ENCODE measurements at regions not wholly inside any gene's neighbourhood (a gene's known extent, or its start where the extent isn't known, plus 50 kb on each side); places are given as distances from the start of the nearest gene placed in this dataset.

- CTCF ChIA-PET: no interaction called here
- Mint-ChIP-seq H3K4me1 (ENCODE audit: low read depth, unreplicated experiment) (no peaks in the 10 kb centered on the region), H3K27ac (ENCODE audit: unreplicated experiment) (no peak overlapping the region), H3K36me3 (ENCODE audit: insufficient read depth, unreplicated experiment) (no peaks in the 10 kb centered on the region), H3K27me3 (ENCODE audit: unreplicated experiment) (peaks cover 12% of the 10 kb centered on the region), H3K4me3 (ENCODE audit: low read depth, unreplicated experiment) (no peak overlapping the region), H3K9me3 (ENCODE audit: low read depth, unreplicated experiment) (no peaks in the 10 kb centered on the region)
- no peak for DNase-seq
- TF ChIP-seq CTCF (IDR thresholded peaks at IDR 0.05; ENCODE audit: unreplicated experiment): no peak
- BruUV-seq (replicated peaks): no TSS peak
- intact Hi-C loops (cut with micrococcal nuclease; ENCODE audit: unreplicated experiment): no loop called here
Measured at GRCh38 chr7:156117542-156118247, 305.4 kb upstream of the SHH start.

GRCh38 chr7:156116514-156117215 is 304.4 kb upstream of the SHH start:
- H3K36me3 Mint-ChIP-seq (ENCODE audit: insufficient read depth, unreplicated experiment): no peaks in the 10 kb centered on the region
- TF ChIP-seq CTCF (IDR thresholded peaks at IDR 0.05; ENCODE audit: unreplicated experiment): no peak
- no peak overlapping the region for H3K4me3 Mint-ChIP-seq (ENCODE audit: low read depth, unreplicated experiment)
- H3K4me1 Mint-ChIP-seq (ENCODE audit: low read depth, unreplicated experiment): no peaks in the 10 kb centered on the region
- H3K27me3 Mint-ChIP-seq (ENCODE audit: unreplicated experiment): peaks cover 7% of the 10 kb centered on the region
- CTCF ChIA-PET: no interaction called here
- no peaks in the 10 kb centered on the region for H3K9me3 Mint-ChIP-seq (ENCODE audit: low read depth, unreplicated experiment)
- no peak overlapping the region for H3K27ac Mint-ChIP-seq (ENCODE audit: unreplicated experiment)
- BruUV-seq (replicated peaks): no TSS peak
- intact Hi-C loops (cut with micrococcal nuclease; ENCODE audit: unreplicated experiment): no loop called here
- DNase-seq: no peak

- Mint-ChIP-seq H3K27me3 (ENCODE audit: unreplicated experiment) (peaks cover 13% of the 10 kb centered on the region), H3K9me3 (ENCODE audit: low read depth, unreplicated experiment) (peaks cover 3% of the 10 kb centered on the region), H3K4me1 (ENCODE audit: low read depth, unreplicated experiment) (no peaks in the 10 kb centered on the region), H3K36me3 (ENCODE audit: insufficient read depth, unreplicated experiment) (no peaks in the 10 kb centered on the region), H3K4me3 (ENCODE audit: low read depth, unreplicated experiment) (no peak overlapping the region), H3K27ac (ENCODE audit: unreplicated experiment) (no peak overlapping the region)
- no peak for TF ChIP-seq CTCF (IDR thresholded peaks at IDR 0.05; ENCODE audit: unreplicated experiment)
- CTCF ChIA-PET: no interaction called here
- intact Hi-C loops (cut with micrococcal nuclease; ENCODE audit: unreplicated experiment): no loop called here
- DNase-seq: no peak
- BruUV-seq (replicated peaks): no TSS peak
Measured at GRCh38 chr7:156115582-156115981, 303.3 kb upstream of the SHH start.

GRCh38 chr7:156113731-156114130 is 301.5 kb upstream of the SHH start:
- CTCF ChIA-PET: no interaction called here
- intact Hi-C loops (cut with micrococcal nuclease; ENCODE audit: unreplicated experiment): no loop called here
- Mint-ChIP-seq H3K4me3 (ENCODE audit: low read depth, unreplicated experiment) (no peak overlapping the region), H3K4me1 (ENCODE audit: low read depth, unreplicated experiment) (no peaks in the 10 kb centered on the region), H3K36me3 (ENCODE audit: insufficient read depth, unreplicated experiment) (no peaks in the 10 kb centered on the region), H3K27ac (ENCODE audit: unreplicated experiment) (no peak overlapping the region), H3K27me3 (ENCODE audit: unreplicated experiment) (peaks cover 13% of the 10 kb centered on the region), H3K9me3 (ENCODE audit: low read depth, unreplicated experiment) (peaks cover 3% of the 10 kb centered on the region)
- no TSS peak for BruUV-seq (replicated peaks)
- no peak for DNase-seq
- TF ChIP-seq CTCF (IDR thresholded peaks at IDR 0.05; ENCODE audit: unreplicated experiment): no peak
